PC-9 (cell line): ENCODE measurements at regions not wholly inside any gene's neighbourhood (a gene's known extent, or its start where the extent isn't known, plus 50 kb on each side); places are given as distances from the start of the nearest gene placed in this dataset.

Source experiments
- BruUV-seq: library from RNA; stranded (reverse); fragments of 400-500 nt; replicated peaks from 2 replicates; lab custom pipeline; 2021; lab: Mats Ljungman, UMichigan
- CTCF ChIA-PET: fragments of 300-600 bp; sonication (Branson Sonifier 250); formaldehyde crosslinking; loops from one replicate; lab custom pipeline; 2022; ENCODE audit warnings: antibody characterized with exemption; lab: Charles Lee
- POLR2A ChIA-PET: fragments of 300-600 bp; sonication (Branson Sonifier 250); formaldehyde crosslinking; loops from one replicate; lab custom pipeline; 2022; ENCODE audit warnings: antibody characterized with exemption; ENCODE audit not compliant: unreplicated experiment; lab: Charles Lee
- DNase-seq, 2 experiments: peaks; one replicate each; pipeline versions ENCODE4 v3.0.0 to v3.0.0-alpha.2; 2015 to 2022; ENCODE audit warnings: mixed read lengths in 1 of 2
- H2AFZ ChIP-seq: fragments of 200-600 bp; sonication (generic); 2 replicates; pipeline ENCODE4 v1.8.1; 2017; ENCODE audit warnings: antibody characterized with exemption
- H3F3A ChIP-seq: fragments of 200-600 bp; sonication (generic); 2 replicates; pipeline ENCODE4 v1.8.1; 2017; ENCODE audit warnings: antibody characterized with exemption, mild to moderate bottlenecking, low read depth; ENCODE audit not compliant: insufficient read depth
- H3K27ac ChIP-seq: fragments of 200-600 bp; sonication (generic); 2 replicates; pipeline ENCODE4 v1.6.1; 2016; ENCODE audit warnings: mixed run types
- H3K27me3 ChIP-seq: fragments of 200-600 bp; sonication (generic); 2 replicates; pipeline ENCODE4 v1.6.1; 2016; ENCODE audit warnings: low read depth, mixed run types; ENCODE audit not compliant: insufficient read depth
- H3K36me3 ChIP-seq: fragments of 200-600 bp; sonication (generic); 2 replicates; pipeline ENCODE4 v1.6.1; 2016; ENCODE audit warnings: low read depth, mixed run types
- H3K4me1 ChIP-seq: fragments of 200-600 bp; sonication (generic); replicated peaks from 2 replicates; pipeline ENCODE4 v1.6.1; 2016; ENCODE audit warnings: mixed run types; ENCODE audit not compliant: insufficient read depth
- H3K4me2 ChIP-seq: fragments of 200-600 bp; sonication (generic); 2 replicates; pipeline ENCODE4 v1.6.1; 2017; ENCODE audit warnings: mixed run types
- H3K4me3 ChIP-seq: fragments of 200-600 bp; sonication (generic); 2 replicates; pipeline ENCODE4 v1.6.1; 2016; ENCODE audit warnings: mixed run types
- H3K79me2 ChIP-seq: fragments of 200-600 bp; sonication (generic); 2 replicates; pipeline ENCODE4 v1.6.1; 2017; ENCODE audit warnings: low read depth, mixed run types
- H3K9me2 ChIP-seq: fragments of 200-600 bp; sonication (generic); 2 replicates; pipeline ENCODE4 v1.8.1; 2017; ENCODE audit warnings: mild to moderate bottlenecking; ENCODE audit not compliant: insufficient read depth
- H3K9me3 ChIP-seq: fragments of 200-600 bp; sonication (generic); 2 replicates; pipeline ENCODE4 v1.8.1; 2016; ENCODE audit warnings: low read depth; ENCODE audit not compliant: insufficient read depth
- H4K20me1 ChIP-seq: fragments of 200-600 bp; sonication (generic); 2 replicates; pipeline ENCODE4 v1.8.1; 2017; ENCODE audit not compliant: insufficient read depth
- EZH2 ChIP-seq: fragments of 200-600 bp; sonication (generic); IDR thresholded peaks from 2 replicates; pipeline ENCODE4 v1.8.0; 2017; ENCODE audit warnings: antibody characterized with exemption, low read depth
- intact Hi-C: fragments of 100-400 bp; cut with micrococcal nuclease; formaldehyde crosslinking; loops from one replicate; pipeline ENCODE4 v1.10.0; 2022; ENCODE audit not compliant: unreplicated experiment
- TF ChIP-seq, protein P1 (sequence below): fragments of 200-600 bp; sonication (generic); conservative IDR thresholded peaks from 2 replicates; pipeline ENCODE4 v1.6.1; 2017; ENCODE audit warnings: mixed run types, antibody characterized with exemption, mild to moderate bottlenecking, moderate library complexity

DNA sequence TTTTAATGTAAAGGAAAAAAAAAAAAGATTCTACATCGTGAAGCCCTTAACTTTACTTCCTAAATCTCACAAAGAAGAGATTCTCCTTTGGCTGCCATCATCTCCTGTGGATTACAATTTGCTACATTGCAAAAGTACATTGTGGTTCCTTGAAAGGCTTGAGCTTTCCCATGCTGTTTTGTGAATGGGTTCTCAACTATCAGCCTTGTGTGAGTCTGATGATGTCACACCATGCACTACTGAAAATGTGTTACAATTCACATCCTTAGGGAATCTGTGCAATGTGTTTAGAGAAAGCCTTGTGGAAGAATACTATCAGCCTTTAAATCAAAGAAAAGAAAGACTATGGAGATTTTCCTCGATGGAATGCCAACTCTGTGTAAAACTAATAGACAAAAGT lies 510.0 kb upstream of the ALCAM start:
- ChIA-PET POLR2A (no interaction called here), CTCF (no interaction called here)
- Histone ChIP-seq H3F3A (no peaks in the 10 kb centered on the region), H3K36me3 (no peaks in the 10 kb centered on the region), H3K27ac (no peak overlapping the region), H3K79me2 (no peaks in the 10 kb centered on the region), H3K27me3 (no peaks in the 10 kb centered on the region), H3K4me2 (no peak overlapping the region), H3K9me3 (no peaks in the 10 kb centered on the region), H3K9me2 (no peaks in the 10 kb centered on the region; the same call in 1 of the 2 replicates), H3K4me3 (no peak overlapping the region), H3K4me1 (no peaks in the 10 kb centered on the region), H2AFZ (0 out of 2 replicates have a peak overlapping the region, but pooled peaks have one; percentile 20), H4K20me1 (no peaks in the 10 kb centered on the region)
- no peak for TF ChIP-seq EZH2
- TF ChIP-seq, protein P1, sequence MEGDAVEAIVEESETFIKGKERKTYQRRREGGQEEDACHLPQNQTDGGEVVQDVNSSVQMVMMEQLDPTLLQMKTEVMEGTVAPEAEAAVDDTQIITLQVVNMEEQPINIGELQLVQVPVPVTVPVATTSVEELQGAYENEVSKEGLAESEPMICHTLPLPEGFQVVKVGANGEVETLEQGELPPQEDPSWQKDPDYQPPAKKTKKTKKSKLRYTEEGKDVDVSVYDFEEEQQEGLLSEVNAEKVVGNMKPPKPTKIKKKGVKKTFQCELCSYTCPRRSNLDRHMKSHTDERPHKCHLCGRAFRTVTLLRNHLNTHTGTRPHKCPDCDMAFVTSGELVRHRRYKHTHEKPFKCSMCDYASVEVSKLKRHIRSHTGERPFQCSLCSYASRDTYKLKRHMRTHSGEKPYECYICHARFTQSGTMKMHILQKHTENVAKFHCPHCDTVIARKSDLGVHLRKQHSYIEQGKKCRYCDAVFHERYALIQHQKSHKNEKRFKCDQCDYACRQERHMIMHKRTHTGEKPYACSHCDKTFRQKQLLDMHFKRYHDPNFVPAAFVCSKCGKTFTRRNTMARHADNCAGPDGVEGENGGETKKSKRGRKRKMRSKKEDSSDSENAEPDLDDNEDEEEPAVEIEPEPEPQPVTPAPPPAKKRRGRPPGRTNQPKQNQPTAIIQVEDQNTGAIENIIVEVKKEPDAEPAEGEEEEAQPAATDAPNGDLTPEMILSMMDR, result no peak
- no peak for DNase-seq
- intact Hi-C loops, result loop anchor here (10.0 kb wide), 1 partner anchor 508 kb away; the partner anchor contains the start of gene ALCAM
- BruUV-seq, result no TSS peak

DNA sequence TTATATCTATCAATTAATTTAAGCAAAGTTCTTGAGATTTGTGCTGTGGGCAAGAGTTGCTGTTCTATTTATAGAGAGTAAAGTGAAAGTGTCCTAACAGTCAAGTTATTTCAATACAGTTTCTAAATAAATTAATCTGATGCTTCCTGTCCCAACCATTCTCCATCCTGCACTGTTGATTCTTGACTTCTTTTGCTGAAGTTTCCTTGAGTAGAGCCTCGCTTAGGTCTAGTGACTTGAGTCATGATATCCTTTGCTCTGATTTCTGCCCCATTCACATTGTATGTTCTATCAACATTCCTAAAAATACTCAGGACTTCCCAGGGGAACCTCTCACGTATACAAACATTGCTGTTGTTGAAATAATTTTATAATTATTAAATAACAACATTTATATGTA lies 498.4 kb upstream of the ALCAM start:
- peak overlapping the region; percentile 51; the same call in 1 of the 2 replicates for H2AFZ ChIP-seq
- H3F3A ChIP-seq, result no peaks in the 10 kb centered on the region
- no peaks in the 10 kb centered on the region for H3K4me1 ChIP-seq
- no TSS peak for BruUV-seq
- POLR2A ChIA-PET, result no interaction called here
- no peak overlapping the region for H3K4me2 ChIP-seq
- H3K27me3 ChIP-seq, result no peaks in the 10 kb centered on the region
- CTCF ChIA-PET, result no interaction called here
- H3K9me3 ChIP-seq, result no peaks in the 10 kb centered on the region; the same call in 1 of the 2 replicates
- no peaks in the 10 kb centered on the region for H3K36me3 ChIP-seq
- no peak for DNase-seq
- intact Hi-C loops, result no loop called here
- no peaks in the 10 kb centered on the region for H3K79me2 ChIP-seq
- H3K9me2 ChIP-seq, result 0 out of 2 replicates have a peak, but pooled peaks cover 7% of the 10 kb centered on the region
- no peaks in the 10 kb centered on the region for H4K20me1 ChIP-seq
- no peak overlapping the region for H3K4me3 ChIP-seq
- H3K27ac ChIP-seq, result no peak overlapping the region
- no peak for TF ChIP-seq EZH2
- TF ChIP-seq, protein P1, result no peak

DNA sequence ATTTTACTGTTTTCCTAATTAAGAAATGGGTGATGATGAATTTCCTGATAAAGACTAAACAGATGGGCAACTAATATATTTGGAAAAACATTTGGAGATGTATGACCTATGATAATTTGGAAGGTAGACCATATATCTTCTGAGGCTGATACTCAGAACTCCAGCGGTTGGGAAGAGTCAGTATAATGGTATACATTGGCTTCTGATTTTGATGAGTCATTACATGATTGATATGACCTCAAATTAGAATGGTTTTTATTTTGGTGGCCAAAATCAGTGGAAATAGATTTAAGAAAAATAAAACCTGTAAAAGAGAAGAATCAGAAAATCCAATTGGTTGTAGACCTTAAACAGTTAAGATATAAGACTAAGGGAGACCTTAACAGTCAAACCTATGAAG lies 496.4 kb upstream of the ALCAM start:
- POLR2A ChIA-PET, result no interaction called here
- intact Hi-C loops, result no loop called here

More for the DNA sequence above, 496.4 kb upstream of the ALCAM start:
- no TSS peak for BruUV-seq
- Histone ChIP-seq H3F3A (no peaks in the 10 kb centered on the region), H3K79me2 (no peaks in the 10 kb centered on the region), H3K4me2 (no peak overlapping the region), H3K36me3 (no peaks in the 10 kb centered on the region), H4K20me1 (no peaks in the 10 kb centered on the region), H2AFZ (0 out of 2 replicates have a peak overlapping the region, but pooled peaks have one; percentile 5), H3K9me3 (no peaks in the 10 kb centered on the region; the same call in 1 of the 2 replicates), H3K9me2 (0 out of 2 replicates have a peak, but pooled peaks cover 7% of the 10 kb centered on the region), H3K4me1 (no peaks in the 10 kb centered on the region), H3K27ac (no peak overlapping the region), H3K4me3 (no peak overlapping the region), H3K27me3 (no peaks in the 10 kb centered on the region)
- TF ChIP-seq EZH2, result no peak
- TF ChIP-seq, protein P1, result no peak
- no peak for DNase-seq
- CTCF ChIA-PET, result no interaction called here
